22Rv1 (cell line): ENCODE measurements at regions not wholly inside any gene's neighbourhood (a gene's known extent, or its start where the extent isn't known, plus 50 kb on each side); places are given as distances from the start of the nearest gene placed in this dataset.

Experiments
- CTCF ChIP-seq: fragments of 450-650 bp; IDR thresholded peaks from 2 replicates; pipeline ENCODE4 v1.5.1; 2017; ENCODE audit warnings: mild to moderate bottlenecking
- ZFX ChIP-seq: fragments of 450-650 bp; IDR thresholded peaks from 2 replicates; pipeline ENCODE4 v1.6.1; 2017; ENCODE audit warnings: antibody characterized with exemption, borderline replicate concordance

- TF ChIP-seq CTCF (no peak), ZFX (no peak)
Observed at GRCh38 chr2:143833015-143833660, 686.8 kb downstream of the ZEB2 start.
